Lower leg skin (tissue), 4 donors: ENCODE measurements at regions not wholly inside any gene's neighbourhood (a gene's known extent, or its start where the extent isn't known, plus 50 kb on each side); places are given as distances from the start of the nearest gene placed in this dataset.

ENCODE experiments used
- DNase-seq, 2 donors: peaks; one replicate each; pipeline ENCODE4 v3.0.0-alpha.2; 2019; ENCODE audit warnings: low spot score in 2 of 2
- H3K4me3 ChIP-seq: fragments of 200-600 bp; sonication (generic); 2 replicates; pipeline ENCODE4 v1.5.1; 2017; ENCODE audit warnings: mild to moderate bottlenecking, low read depth; ENCODE audit not compliant: poor library complexity, severe bottlenecking
- POLR2A ChIP-seq, 2 donors: fragments of 450-650 bp; IDR thresholded peaks; one replicate each; pipeline ENCODE4 v1.6.1; 2016 to 2017; ENCODE audit warnings: antibody characterized with exemption in 2 of 2, mild to moderate bottlenecking in 1 of 2, moderate library complexity in 1 of 2
- WGBS, 2 donors: methylation state at CpG; one replicate each; pipeline ENCODE4 v1.1.5; 2018; 5-methylcytosine and 5-hydroxymethylcytosine counted together
- intact Hi-C: fragments of 100-400 bp; cut with DNase I; formaldehyde crosslinking; loops from one replicate; pipeline ENCODE4 v1.15.0; 2023; ENCODE audit warnings: low total_unique reads
- TF ChIP-seq, protein P1 (sequence below), 3 donors: fragments of 450-650 bp; IDR thresholded peaks; one replicate each; pipeline ENCODE4 v1.5.1; 2016; ENCODE audit warnings: antibody characterized with exemption in 3 of 3, mild to moderate bottlenecking in 3 of 3, moderate library complexity in 2 of 3

DNA sequence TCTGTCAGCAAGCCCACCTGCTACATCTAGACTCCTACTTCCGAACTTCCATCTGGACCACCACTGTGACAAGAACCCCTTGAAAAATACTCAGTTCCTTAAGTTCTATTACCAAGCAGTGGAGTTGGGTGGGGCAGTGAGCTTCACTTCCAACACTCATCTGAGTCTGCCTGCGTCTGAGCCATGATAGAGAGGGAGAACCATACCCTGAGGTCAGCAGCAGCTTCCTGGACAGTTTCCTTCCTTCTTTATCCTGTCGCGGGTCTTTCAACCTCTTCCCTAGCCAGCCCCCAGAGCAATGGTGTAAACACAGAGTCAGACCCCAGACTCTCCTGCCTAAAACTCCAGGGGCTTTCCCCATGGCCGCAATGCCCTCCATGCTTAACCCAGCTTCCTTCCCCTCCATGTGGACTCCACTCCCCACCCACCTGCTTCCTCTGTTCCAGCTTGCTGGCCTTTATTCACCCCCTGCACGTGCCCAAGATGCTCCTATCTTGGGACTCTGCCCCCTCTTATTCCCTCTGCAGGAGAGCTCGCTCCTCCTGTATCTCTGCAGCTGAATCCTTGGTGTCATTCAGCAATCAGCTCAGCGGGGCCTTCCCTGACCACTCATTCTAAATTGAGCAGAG is 211.2 kb downstream of the SHQ1 start:
- intact Hi-C loops, result no loop called here
- DNase-seq, result no peak
- WGBS, 2 donors, result 71 to 74% methylated on average over 8 of the region's 8 CpGs
- TF ChIP-seq, protein P1, sequence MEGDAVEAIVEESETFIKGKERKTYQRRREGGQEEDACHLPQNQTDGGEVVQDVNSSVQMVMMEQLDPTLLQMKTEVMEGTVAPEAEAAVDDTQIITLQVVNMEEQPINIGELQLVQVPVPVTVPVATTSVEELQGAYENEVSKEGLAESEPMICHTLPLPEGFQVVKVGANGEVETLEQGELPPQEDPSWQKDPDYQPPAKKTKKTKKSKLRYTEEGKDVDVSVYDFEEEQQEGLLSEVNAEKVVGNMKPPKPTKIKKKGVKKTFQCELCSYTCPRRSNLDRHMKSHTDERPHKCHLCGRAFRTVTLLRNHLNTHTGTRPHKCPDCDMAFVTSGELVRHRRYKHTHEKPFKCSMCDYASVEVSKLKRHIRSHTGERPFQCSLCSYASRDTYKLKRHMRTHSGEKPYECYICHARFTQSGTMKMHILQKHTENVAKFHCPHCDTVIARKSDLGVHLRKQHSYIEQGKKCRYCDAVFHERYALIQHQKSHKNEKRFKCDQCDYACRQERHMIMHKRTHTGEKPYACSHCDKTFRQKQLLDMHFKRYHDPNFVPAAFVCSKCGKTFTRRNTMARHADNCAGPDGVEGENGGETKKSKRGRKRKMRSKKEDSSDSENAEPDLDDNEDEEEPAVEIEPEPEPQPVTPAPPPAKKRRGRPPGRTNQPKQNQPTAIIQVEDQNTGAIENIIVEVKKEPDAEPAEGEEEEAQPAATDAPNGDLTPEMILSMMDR (IDR thresholded peaks at IDR 0.05), result no peak
- no peak for TF ChIP-seq POLR2A (IDR thresholded peaks at IDR 0.05)
- H3K4me3 ChIP-seq, result no peak overlapping the region

DNA sequence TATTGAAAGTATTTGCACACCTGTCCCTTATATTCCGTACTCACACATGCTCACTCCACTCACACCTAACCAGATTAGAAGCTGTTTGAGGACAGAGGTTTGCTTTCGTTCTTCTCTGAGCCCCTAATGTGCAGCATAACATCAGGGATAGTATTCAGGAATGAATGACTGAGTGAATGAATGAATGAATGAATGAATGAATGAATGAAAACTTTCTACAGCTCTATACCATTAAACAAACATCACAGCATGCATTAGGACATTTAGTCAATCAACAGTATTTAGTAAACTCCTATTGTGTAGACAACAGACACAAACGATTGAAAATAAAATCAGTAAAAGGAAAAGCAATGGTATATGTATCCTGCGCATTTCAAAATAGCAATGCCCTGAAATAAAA is 212.7 kb downstream of the SHQ1 start:
- no peak overlapping the region for H3K4me3 ChIP-seq
- intact Hi-C loops, result no loop called here
- WGBS, 2 donors, result 91 to 95% methylated on average over 4 of the region's 4 CpGs
- DNase-seq, result no peak
- TF ChIP-seq, protein P1 (IDR thresholded peaks at IDR 0.05), result no peak
- TF ChIP-seq POLR2A (IDR thresholded peaks at IDR 0.05), result no peak

DNA sequence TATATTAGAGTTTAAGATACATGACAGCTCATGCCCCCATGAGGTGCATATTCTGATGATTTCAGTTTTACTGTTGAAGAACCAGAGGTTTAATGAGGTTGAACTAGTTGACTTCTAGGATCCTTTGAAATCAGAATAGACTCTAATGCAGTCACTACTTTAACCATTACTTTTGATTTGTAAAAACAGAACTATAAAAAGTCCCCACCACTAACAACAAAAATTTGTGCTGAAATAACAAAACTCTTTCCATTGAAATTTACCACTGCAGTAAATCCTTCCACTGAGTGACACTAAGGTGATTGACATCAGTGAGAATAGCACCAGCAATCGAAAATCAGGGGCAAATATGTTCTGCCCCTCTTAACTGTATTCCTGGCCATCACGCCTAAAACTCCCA is 214.1 kb downstream of the SHQ1 start:
- WGBS, 2 donors, result 94 to 95% methylated on average over 2 of the region's 2 CpGs
- no peak overlapping the region for H3K4me3 ChIP-seq
- no peak for DNase-seq
- intact Hi-C loops, result no loop called here
- TF ChIP-seq, protein P1 (IDR thresholded peaks at IDR 0.05), result no peak
- no peak for TF ChIP-seq POLR2A (IDR thresholded peaks at IDR 0.05)

DNA sequence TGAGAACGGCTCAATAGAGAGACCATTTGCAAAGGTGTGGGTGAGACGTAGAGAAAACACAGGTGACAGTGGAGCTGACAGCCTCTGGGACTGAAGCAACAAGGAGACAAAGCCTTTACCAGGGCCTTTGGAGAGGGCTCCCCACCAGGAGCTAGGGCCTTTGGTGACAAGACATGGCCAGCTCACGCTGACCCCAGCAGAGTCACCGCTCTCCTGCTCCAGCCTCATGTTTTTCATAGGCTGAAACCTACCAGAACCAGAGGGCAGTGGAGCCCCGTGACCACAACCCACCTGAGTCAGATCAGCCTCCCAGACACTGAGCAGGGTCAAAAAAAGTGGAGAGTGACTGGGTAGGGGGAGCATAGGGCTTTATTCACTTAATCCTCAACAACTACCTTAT is 214.7 kb downstream of the SHQ1 start:
- DNase-seq, result no peak
- TF ChIP-seq POLR2A (IDR thresholded peaks at IDR 0.05), result no peak
- TF ChIP-seq, protein P1 (IDR thresholded peaks at IDR 0.05), result no peak
- intact Hi-C loops, result no loop called here
- WGBS, 2 donors, result 88 to 98% methylated on average over 5 of the region's 5 CpGs
- H3K4me3 ChIP-seq, result no peak overlapping the region

DNA sequence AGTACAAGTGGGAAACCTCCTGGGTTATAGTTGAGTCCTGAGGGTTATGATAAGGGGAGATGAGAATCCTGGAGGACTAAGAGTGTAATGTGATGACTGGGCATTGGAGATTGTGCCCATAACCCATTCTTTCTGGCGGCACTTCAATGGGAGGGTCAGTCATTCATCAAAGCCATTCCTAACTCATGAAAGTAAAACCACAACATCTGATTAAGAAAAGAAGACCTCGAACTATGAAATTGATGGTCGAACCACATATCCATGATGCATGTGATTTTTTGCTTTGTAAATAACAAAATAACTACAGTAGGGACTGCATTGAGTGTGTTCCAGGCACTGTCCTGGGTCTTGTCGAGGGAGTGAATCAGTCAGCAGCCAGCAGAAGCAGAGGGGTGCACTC is 215.1 kb downstream of the SHQ1 start:
- no peak overlapping the region for H3K4me3 ChIP-seq
- no peak for DNase-seq
- 67 to 90% methylated on average over 4 of the region's 4 CpGs for WGBS, 2 donors
- intact Hi-C loops, result no loop called here
- TF ChIP-seq, protein P1 (IDR thresholded peaks at IDR 0.05), result no peak
- TF ChIP-seq POLR2A (IDR thresholded peaks at IDR 0.05), result no peak

DNA sequence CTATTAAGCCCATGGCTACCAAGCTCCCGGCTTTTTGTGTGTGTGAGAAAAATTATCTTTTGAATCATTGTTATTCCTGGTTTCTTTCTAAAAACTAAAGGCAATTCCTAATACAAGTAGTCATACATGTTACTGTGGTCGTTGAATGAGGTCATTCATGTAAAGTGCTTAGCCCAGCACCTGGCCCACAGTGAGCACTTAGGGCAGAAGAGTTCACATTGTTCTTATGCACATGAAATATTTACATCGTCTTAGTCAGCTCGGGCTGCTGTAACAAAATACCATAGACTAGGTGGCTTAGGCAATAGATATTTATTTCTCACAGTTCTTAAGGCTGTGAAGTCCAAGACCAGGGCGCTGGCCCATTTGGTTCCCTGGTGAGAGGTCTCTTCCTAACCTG is 216.1 kb downstream of the SHQ1 start:
- WGBS, 2 donors, result 87 to 97% methylated on average over 5 of the region's 5 CpGs
- no peak for TF ChIP-seq POLR2A (IDR thresholded peaks at IDR 0.05)
- TF ChIP-seq, protein P1 (IDR thresholded peaks at IDR 0.05), result no peak
- DNase-seq, result no peak
- intact Hi-C loops, result no loop called here
- no peak overlapping the region for H3K4me3 ChIP-seq
